Tibial nerve (tissue), 4 donors: ENCODE measurements at regions not wholly inside any gene's neighbourhood (a gene's known extent, or its start where the extent isn't known, plus 50 kb on each side); places are given as distances from the start of the nearest gene placed in this dataset.

Source experiments
- EP300 ChIP-seq, 2 donors: sonication (generic); formaldehyde crosslinking; IDR thresholded peaks; one replicate each; pipeline ENCODE4 v1.6.1; 2017; ENCODE audit warnings: antibody characterized with exemption in 2 of 2, mild to moderate bottlenecking in 1 of 2
- POLR2A ChIP-seq, 2 donors: fragments of 450-650 bp; IDR thresholded peaks; one replicate each; pipeline ENCODE4 v1.6.1; 2017; ENCODE audit warnings: antibody characterized with exemption in 2 of 2, mild to moderate bottlenecking in 2 of 2, moderate library complexity in 2 of 2
- TF ChIP-seq, protein P1 (sequence below), 5 experiments: fragments of 200-600 bp in 3 of 5; fragments of 450-650 bp in 2 of 5; sonication (generic) in 3 of 5; IDR thresholded peaks; one replicate each; pipeline ENCODE4 v1.5.1; 2016 to 2019; ENCODE audit warnings: antibody characterized with exemption in 5 of 5, mild to moderate bottlenecking in 3 of 5, moderate library complexity in 2 of 5

DNA sequence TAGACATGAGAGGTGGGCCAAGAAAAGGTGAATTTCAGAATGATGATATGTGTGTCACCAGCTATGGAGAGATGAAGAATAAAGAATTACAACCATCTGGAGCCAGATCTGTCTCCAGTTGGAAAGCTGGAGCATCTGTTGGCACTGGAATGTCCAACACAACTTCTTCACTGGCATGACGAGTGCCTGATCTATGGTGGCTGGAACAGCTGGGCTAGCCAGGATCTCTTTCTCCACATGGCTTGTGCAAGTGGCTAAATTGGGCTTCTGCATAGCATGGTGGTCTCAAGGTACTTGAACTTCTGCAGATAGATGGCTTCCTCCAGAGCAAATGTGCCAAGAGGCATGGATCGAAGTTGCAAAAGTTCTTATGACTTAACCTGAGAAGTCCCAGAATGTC lies 256.1 kb upstream of the NCAM1 start:
- TF ChIP-seq, protein P1, sequence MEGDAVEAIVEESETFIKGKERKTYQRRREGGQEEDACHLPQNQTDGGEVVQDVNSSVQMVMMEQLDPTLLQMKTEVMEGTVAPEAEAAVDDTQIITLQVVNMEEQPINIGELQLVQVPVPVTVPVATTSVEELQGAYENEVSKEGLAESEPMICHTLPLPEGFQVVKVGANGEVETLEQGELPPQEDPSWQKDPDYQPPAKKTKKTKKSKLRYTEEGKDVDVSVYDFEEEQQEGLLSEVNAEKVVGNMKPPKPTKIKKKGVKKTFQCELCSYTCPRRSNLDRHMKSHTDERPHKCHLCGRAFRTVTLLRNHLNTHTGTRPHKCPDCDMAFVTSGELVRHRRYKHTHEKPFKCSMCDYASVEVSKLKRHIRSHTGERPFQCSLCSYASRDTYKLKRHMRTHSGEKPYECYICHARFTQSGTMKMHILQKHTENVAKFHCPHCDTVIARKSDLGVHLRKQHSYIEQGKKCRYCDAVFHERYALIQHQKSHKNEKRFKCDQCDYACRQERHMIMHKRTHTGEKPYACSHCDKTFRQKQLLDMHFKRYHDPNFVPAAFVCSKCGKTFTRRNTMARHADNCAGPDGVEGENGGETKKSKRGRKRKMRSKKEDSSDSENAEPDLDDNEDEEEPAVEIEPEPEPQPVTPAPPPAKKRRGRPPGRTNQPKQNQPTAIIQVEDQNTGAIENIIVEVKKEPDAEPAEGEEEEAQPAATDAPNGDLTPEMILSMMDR (IDR thresholded peaks at IDR 0.05): no peak
- TF ChIP-seq EP300 (IDR thresholded peaks at IDR 0.05) (no peak), POLR2A (IDR thresholded peaks at IDR 0.05) (no peak)
